Breast epithelium (tissue), 3 donors: ENCODE measurements at regions not wholly inside any gene's neighbourhood (a gene's known extent, or its start where the extent isn't known, plus 50 kb on each side); places are given as distances from the start of the nearest gene placed in this dataset.

Source experiments
- POLR2A ChIP-seq: fragments of 450-650 bp; IDR thresholded peaks from one replicate; pipeline ENCODE4 v1.6.1; 2016; ENCODE audit warnings: antibody characterized with exemption, mild to moderate bottlenecking, moderate library complexity
- POLR2AphosphoS5 ChIP-seq, 3 donors: sonication (generic); formaldehyde crosslinking; IDR thresholded peaks; one replicate each; pipeline ENCODE4 v1.6.1; 2017; ENCODE audit warnings: antibody characterized with exemption in 3 of 3
- TF ChIP-seq, protein P1 (sequence below), 3 donors: fragments of 450-650 bp; IDR thresholded peaks; one replicate each; pipeline ENCODE4 v1.5.1; 2016 to 2017; ENCODE audit warnings: antibody characterized with exemption in 3 of 3, mild to moderate bottlenecking in 3 of 3, moderate library complexity in 3 of 3

DNA sequence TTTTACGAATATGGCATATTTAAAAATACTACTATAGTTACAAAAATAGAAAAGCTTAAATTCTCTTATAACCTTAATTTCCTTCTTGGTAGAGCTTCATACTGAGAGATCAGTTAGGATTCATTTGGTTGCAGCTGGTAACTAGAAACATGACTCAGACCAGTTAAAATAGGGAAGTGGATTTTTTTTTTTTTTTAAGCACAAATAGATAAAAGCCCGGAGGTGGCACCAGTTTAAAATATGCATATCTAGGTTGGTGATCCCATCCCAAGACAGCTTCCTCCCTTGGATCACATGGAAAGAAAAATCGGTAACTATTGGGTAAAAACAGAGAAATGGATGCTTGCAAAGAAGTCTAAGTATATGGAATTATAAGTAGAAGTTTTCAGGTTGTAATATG lies 1634.3 kb downstream of the MAT2B start:
- TF ChIP-seq, protein P1, sequence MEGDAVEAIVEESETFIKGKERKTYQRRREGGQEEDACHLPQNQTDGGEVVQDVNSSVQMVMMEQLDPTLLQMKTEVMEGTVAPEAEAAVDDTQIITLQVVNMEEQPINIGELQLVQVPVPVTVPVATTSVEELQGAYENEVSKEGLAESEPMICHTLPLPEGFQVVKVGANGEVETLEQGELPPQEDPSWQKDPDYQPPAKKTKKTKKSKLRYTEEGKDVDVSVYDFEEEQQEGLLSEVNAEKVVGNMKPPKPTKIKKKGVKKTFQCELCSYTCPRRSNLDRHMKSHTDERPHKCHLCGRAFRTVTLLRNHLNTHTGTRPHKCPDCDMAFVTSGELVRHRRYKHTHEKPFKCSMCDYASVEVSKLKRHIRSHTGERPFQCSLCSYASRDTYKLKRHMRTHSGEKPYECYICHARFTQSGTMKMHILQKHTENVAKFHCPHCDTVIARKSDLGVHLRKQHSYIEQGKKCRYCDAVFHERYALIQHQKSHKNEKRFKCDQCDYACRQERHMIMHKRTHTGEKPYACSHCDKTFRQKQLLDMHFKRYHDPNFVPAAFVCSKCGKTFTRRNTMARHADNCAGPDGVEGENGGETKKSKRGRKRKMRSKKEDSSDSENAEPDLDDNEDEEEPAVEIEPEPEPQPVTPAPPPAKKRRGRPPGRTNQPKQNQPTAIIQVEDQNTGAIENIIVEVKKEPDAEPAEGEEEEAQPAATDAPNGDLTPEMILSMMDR (IDR thresholded peaks at IDR 0.05): no peak
- no peak for TF ChIP-seq POLR2A
- TF ChIP-seq POLR2AphosphoS5 (IDR thresholded peaks at IDR 0.05): no peak
